ENCODE measurements at regions not wholly inside any gene's neighbourhood (a gene's known extent, or its start where the extent isn't known, plus 50 kb on each side); places are given as distances from the start of the nearest gene placed in this dataset.
"Not testable (repeated sequence)": the region's sequence is repeated elsewhere in the genome, so short reads cannot be mapped to it uniquely, and the experiment has no call there.

DNA sequence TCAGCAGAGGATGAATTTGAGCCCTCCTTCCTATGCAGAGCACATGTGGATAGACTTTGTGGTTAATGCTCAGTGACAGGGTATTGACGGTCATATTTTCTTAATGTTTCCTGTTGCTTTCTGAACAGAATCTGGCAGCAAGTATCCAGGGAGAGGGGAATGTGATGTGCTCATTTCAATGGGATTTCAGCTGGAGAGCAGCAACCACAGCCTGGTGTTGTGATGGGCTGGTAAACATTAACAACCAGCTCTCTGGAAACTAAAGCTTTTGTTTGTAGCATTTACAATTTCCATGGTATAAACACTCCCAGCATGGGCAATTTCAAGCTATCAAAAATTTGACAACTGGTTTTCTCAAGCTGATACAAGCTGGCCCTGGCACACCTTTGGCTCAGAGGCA, 215.9 kb downstream of the SH2D4B start:
- DNase-seq, result no peak

DNA sequence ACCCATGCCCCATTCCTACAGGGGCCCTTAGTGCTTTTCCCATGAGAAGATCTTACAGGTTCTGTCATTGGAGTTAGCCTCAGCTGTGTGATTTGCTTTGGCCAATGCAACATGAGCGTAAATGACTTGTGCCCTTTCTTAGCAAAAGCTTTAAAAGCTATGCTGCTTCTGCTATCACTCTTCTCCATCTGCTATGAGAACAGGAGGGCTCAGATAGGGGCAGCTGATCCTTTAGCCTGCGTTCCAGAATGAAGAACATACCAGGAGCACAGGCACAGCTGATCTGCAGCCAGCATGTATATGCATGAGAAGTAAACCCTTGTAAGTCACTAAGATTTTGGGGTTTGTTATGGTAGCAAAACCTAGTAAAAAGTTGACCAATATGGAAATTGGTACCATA, 218.2 kb downstream of the SH2D4B start:
- DNase-seq, result no peak

DNA sequence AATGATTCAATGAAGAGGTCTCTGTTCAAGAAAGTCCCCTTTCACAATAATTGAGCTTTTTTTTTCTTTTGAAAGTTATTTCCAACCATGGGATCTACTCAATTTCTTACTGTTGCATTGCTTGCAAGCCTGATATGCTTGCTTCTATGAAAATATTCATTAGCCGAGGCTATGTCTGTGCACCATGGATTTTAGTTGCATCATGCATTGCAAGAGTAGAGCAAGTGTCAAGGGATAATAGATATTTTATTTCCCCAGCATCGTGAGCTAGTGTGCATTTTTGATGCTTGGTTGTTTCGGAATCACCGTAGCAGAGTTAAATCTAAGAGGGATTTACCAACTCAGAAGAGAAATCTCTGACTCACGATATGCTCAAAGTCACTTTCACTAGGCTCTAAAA, 222.0 kb downstream of the SH2D4B start:
- DNase-seq, result no peak

DNA sequence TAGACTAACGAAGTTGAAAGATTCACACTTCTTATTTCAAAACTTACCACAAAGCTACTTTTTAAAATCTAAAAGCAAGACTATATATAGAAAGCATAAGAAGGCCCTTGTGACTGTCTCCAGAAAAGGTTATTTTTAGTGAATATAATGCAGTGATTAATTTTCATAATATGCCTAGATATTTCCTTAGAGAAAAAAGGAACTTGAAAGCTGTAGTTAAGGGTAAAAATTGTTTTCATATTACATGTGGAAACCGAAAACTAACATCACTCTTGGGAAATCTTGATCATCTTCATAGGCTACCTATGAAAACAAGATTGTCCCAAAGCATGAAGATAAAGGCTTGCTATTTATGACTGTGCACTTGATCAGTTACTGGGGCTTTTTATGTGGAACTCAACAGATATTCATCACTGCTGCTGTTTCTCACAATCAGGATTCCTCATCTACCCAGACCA, 223.2 kb downstream of the SH2D4B start:
- DNase-seq, result no peak

DNA sequence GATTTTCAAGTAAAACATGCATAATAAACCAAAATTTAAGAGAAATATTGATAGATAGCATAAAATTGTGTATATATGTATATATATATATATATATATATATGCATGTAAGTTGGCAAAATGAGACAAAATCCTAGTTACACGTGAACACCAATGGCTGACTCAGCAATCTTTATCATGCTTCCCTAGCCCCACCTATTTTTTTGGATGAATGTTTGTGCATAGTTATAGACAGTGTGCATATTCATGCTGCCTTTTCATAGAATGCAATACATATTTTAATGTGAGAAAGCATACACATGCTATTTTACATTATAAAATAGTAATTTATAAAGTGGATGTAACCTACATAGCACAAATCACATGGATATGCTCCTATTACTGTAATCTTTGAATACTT, 230.3 kb downstream of the SH2D4B start:
- no peak for DNase-seq

DNA sequence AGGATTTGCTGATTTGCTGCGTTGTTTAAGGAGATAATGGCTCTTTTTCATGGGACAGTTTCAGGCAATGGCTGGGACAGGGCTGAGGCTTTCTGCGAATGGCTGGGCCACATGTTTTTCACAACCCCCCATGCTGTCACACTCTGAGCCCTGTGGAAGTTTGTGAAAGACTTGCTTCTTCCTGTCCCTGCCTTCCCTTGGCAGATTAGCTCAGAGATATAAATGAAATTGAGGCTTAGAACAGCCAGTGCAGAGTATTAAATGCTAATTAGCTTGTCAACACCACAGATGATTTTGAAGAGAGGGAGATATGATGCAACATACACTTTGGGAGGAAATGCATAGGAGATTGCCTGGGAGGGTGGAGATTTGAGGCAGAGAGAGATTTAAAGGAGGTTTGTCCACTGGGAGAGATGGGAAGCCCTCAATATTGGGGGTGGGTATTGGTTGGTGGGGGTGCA, 232.0 kb downstream of the SH2D4B start:
- DNase-seq, result no peak

DNA sequence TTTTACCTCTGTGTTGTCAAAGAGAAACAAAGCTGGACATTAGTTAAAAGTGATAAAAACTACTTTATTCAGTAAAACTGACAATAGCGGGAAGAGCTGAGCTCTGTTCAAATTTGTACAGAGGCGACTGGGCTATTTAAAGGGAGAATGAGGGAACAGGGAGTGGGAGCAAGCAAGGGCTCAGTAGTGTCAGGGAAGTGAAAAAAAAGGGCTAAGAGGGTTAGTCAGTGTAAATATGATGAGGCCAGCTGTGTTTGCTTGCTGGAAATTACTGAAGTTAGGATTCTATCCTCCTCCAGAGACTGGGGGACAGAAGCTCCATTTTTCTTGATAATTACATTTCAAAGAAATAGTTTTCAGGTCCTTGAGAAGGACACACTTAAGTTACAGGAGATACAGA, 232.5 kb downstream of the SH2D4B start:
- no peak for DNase-seq

DNA sequence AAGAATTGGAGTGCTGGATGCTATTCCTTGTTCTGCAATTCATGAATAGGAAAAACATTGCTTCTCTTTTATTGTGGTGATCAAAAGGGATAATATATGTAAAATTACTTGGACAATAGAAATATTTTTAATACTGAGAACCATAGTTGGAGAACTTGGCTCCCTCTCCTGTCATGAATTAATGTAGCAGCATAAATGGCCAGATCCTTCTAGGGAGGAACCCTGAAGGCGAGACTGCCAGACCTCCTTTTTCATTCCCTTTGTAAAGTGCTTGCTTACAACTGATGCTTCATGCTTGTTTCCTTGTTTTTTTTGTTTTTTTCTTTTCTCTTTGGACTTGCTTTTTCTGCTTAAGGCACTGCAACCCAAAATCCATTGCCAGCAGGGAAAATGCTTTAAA, 233.6 kb downstream of the SH2D4B start:
- DNase-seq, result no peak

DNA sequence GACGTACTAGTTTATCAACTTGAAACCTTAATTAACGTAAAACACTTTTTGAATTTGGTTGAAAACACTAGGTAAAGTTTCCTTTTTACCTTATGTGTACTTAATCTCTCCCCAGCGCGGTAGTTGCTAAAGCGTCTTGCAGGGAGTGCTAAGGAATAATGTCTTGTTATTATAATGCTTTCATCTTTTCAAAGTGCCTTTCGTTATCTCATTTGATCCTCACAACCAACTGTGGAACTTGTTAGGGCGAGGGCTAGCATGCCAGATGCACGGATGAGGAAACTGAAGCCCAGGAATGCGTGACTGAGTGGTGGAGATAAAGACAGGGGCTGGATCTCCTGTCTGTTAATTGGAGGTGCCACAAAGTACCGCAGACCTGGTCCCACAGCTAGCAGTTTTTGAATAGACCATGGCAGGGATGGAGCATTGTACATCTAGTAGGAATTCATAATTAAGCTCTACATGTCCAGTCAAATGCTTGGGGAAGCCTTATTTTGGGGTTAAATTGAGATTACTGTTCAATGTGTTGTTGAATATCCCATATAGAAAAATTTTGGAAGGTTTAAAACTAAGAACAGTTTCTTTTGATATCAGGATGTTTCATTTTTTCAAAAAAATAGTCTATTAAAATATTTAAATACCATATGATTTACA, 234.3 kb downstream of the SH2D4B start:
- DNase-seq, result no peak

DNA sequence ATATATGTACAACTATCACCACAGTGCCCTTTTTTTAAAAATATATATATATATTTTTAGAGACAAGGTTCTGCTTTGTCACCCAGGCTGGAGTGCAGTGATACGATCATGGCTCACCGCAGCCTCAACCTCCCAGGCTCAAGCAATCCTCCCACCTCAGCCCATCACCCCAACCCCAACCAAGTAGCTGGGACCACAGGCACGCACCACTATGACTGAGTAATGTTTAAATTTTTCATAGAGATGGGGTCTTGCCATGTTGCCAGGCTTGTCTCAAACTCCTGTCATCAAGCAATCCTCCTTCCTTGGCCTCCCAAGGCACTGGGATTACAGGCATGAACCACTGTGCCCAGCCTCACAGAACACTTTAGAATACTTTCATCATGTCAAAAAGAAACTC, 234.9 kb downstream of the SH2D4B start:
- DNase-seq, result no peak

DNA sequence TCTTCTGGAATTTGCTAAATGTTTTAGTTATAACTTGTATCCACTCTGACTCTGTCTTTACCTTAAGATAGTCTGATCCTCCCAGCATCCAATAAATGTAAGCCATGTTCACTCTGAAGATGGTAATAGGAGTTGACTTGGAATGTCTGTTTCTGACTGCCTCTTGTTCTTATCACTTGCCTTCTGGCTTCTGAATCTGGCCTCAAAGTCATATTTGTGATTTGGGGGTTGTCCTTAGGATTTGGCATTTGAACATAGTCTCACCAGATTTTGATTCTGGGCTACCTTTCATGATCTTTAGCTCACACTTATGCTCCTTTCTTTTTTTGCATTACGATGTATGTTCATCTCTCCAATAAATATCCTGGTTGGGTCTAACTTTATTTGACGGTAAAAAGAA, 247.0 kb downstream of the SH2D4B start:
- no peak for DNase-seq

DNA sequence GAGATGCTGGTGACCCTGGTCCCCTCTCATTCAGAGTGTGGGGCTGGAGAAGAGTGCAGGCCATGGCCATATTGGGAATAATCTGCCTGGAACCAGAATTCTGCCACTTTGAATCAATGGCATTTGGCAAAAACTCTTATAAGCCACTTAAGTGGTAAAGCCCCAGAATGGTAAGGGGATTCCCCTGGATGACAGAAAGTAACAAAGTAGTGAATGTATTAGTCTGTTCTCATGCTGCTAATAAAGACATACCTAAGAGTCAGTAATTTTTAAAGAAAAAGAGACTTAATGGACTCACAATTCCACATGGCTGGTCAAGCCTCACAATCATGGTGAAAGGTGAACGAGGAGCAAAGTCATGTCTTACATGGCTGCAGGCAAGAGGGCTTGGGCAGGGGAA, 248.6 kb downstream of the SH2D4B start:
- no peak for DNase-seq

DNA sequence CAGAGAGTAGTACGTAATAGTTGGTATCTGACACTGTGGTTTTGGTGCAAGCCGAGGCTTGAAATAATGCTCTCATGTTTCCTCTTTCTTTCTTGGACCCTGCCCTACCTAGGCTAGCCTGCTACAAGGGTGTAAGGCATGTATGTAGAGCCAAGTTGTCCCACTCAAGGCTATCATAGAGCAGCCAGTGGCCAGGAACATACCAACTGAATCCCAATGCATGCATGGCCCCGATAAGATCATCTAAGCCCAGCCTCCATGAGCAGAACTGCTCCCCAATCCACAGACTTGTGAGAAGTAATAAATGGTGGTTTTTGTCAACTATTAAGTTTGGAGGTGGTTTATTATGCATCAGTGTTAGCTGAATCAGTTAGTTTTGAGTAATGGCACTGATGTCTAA, 250.2 kb downstream of the SH2D4B start:
- no peak for DNase-seq

DNA sequence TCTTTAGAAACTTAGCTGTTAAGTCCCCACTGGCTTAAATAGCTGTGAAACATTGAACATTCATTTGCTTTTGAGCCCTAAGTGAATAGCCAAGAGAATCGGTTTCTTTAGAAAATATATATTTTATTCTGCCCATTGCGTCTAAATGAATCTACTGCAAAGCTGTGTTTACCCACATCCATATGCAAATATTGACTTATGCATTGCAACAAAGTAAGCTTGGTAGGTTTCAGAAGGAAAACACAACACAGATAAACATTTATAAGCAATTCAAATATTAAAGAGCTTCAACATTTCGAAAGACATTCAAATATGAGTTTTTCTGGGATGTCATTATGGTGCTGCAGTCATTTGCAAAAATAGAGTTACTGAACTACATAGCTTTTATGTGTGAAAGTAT, 257.3 kb downstream of the SH2D4B start:
- DNase-seq, result no peak

DNA sequence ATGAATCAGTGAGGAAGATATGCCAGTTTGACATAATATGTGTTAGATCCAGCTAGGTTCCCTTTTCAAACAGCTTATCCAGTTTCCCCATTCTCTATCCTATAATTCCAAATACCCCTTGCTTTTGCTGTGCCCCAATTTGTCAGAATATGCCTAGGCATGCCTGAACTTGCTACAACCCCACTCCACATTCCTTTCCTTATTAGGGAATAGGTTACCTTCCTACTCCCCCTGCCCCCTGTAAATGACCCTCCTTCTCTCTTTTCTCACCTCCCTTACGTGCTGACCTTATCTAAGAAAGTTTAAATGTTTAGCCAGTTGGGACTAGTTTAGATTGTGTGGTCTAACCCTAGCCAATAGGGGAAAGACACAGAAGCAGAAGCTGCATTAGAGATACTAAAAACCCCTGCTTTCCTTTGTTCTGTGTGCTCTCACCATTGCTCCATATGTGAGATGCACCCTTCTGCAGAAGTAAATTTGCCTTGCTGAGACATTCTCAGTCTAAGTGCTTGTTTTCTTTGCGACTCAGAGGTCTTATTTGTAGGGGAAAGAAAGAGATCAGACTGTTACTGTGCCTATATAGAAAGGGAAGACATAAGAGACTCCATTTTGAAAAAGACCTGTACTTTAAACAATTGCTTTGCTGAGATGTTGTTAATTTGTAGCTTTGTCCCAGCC, 267.8 kb downstream of the SH2D4B start:
- DNase-seq, result no peak

DNA sequence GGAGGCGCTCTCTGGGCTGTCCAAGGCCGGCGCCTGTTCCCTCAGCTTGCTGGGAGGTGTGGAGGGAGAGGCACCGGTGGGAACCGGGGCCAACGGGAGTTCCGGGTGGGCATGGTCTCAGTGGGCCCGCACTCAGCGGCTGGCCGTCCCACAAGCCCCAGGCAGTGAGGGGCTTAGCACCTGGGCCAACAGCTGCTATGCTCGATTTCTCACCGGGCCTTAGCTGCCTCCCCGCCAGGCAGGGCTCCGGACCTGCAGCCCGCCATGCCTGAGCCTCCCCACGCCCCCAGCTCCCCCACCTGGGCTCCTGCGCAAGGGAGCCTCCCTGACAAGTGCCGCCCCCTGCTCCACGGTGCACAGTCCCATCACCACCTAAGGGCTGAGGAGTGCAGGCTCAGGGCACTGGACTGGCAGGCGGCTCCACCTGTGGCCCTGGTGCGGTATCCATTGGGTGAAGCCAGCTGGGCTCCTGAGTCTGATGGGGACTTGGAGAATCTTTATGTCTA, 276.5 kb downstream of the SH2D4B start:
- no peak for DNase-seq

DNA sequence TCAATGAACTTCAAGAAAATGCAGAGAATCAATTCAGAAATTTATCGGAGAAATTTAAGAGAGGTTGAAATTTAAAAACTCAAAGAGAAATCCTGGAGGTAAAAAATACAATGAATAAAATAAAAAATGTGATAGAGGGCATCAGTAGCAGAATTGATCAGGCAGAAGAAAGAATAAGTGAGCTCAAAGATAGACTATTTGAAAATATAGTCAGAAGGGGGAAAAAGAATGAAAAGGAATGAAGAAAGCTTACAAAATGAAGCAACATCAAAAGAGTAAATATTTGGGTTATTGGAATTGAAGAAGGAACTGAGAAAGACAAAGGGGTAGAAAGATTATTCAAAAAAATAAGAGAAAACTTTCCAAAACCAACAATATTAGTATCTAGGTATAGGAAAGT, 291.4 kb downstream of the SH2D4B start:
- DNase-seq, result no peak

DNA sequence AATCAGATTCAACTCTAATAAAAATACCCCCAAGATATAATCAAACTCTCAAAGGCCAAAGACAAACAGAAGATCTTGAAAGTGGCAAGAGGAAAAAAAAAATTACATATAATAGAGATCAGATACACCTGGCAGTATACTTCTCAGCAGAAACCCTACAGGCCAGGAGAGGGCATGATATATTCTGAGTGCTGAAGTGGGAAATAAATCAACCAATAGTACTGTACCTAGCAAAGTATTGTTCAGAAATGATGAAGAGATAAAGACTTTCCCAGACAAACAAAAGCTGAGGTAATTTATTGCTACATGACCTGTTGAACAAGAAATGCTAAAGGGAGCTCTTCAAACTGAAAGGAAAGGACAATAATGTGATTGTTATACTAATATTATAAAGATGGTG, 291.9 kb downstream of the SH2D4B start:
- DNase-seq, result no peak

DNA sequence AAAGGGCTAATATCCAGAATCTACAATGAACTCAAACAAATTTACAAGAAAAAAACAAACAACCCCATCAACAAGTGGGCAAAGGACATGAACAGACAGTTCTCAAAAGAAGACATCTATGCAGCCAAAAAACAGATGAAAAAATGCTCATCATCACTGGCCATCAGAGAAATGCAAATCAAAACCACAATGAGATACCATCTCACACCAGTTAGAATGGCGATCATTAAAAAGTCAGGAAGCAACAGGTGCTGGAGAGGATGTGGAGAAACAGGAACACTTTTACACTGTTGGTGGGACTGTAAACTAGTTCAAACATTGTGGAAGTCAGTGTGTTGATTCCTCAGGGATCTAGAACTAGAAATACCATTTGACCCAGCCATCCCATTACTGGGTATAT, 295.0 kb downstream of the SH2D4B start:
- not testable (repeated sequence) for DNase-seq

DNA sequence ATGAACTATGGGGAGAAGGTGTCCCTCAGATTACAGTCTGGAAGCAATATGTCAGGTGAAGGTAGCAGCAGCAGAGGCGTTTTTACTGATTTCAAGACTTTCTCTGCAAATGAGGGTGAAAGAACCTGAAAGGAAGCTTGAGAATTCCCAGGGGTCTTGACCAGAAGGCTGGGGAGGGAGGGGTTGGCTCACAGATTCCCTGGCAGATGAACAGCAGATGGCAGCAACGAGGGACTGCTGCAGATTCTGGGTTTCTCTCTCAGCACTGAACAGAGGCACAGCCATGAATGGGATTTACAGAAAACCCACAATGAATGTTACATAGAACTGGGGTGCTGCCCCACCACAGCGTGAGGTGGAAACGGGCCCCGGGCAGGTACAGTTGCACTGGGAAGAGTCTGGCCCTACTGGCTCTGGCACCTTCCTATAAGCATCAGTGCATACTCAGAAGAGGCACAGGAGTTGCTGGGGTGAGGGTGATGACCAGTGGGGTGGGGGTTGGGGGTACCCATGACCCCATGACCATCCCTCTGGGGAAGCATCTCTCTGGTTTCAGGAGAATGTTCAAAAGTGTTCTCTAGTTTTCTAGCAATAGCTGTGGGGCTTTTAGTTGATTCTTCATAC, 317.8 kb downstream of the SH2D4B start:
- no peak for DNase-seq

DNA sequence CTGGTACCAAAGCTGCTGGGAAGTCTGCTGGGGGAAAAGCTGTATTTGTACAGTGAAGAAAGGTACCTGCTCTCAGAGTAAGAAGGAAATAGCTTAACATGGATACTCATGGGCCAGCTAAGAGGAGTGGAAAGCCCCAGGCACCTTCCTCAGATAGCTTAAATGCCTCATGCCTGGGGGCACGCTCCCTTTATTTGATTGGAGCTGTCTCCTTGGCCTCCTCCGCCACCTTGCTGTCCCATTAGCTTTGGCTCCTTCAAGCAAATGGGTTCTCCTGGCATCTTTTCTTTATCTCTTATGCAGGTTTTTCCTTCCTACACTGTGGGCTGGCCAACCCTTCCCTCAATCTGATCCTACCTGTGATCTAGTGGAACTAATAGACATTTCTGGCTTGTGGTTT, 318.5 kb downstream of the SH2D4B start:
- no peak for DNase-seq

DNA sequence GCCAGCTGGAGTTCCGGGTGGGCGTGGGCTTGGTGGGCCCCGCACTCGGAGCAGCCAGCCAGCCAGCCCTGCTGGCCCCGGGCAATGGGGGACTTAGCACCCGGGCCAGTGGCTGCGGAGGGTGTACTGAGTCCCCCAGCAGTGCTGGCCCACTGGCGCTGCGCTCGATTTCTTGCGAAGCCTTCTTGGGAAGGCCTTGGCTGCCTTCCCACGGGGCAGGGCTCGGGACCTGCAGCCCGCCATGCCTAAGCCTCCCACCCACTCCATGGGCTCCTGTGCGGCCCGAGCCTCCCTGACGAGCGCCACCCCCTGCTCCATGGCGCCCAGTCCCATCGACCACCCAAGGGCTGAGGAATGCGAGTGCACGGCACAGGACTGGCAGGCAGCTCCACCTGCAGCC, 321.6 kb downstream of the SH2D4B start:
- not testable (repeated sequence) for DNase-seq

DNA sequence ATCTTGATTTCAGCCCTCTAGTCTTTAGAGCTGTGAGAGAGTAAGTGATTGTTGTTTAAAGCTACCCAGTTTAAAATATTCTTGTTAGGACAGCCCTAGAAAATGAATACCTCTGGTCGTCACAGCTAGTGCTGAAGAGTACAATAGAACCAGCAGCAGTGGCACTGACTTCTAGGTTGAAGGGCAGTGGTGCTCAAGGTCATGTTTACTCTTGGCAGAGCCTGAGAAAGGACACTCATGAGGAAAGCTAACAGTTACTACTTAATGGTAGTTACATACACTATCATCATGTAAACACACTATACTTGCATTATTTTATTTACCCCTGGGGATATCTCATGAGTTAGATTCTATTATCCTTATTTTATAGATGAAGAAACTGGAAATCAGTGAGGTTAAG, 323.0 kb downstream of the SH2D4B start:
- DNase-seq, result no peak

DNA sequence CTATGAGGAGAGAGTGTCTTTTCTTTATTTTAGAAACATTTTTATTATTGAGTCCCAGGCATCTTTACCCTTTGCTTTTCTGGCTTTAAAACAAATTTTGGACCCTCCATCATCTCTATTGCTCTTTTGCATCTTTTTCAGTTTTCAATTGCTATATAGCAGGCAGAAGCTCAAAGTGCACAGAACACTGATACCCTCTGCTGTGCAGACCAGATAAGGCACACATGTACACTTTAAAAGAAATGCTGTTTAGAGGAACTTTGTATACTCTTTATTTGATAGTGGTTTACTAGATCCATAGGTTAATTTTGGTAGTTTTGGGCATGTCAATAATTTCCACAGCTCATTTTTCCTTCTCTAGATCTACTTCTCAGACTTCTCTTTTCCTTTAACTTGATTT, 324.2 kb downstream of the SH2D4B start:
- no peak for DNase-seq
